Spleen (tissue), 11 donors: ENCODE measurements at regions not wholly inside any gene's neighbourhood (a gene's known extent, or its start where the extent isn't known, plus 50 kb on each side); places are given as distances from the start of the nearest gene placed in this dataset.

Experiments
- DNase-seq: peaks from one replicate; pipeline ENCODE4 v3.0.0-alpha.2; 2020
- H3K27ac ChIP-seq, 8 donors: fragments of 200-600 bp; sonication (generic) in 7 of 8; 1 replicate in 4 of 8; 2 replicates in 4 of 8; pipeline versions ENCODE4 v1.5.0 to v1.8.0; 2016 to 2021; ENCODE audit warnings: inconsistent platforms in 4 of 8, mild to moderate bottlenecking in 4 of 8, moderate library complexity in 1 of 8
- H3K27me3 ChIP-seq, 7 donors: fragments of 200-600 bp; sonication (generic) in 6 of 7; replicated peaks in 1 of 7; 1 replicate in 4 of 7; 2 replicates in 3 of 7; pipeline versions ENCODE4 v1.5.0 to v1.8.0; 2016 to 2021; ENCODE audit warnings: inconsistent platforms in 3 of 7, mild to moderate bottlenecking in 1 of 7
- H3K36me3 ChIP-seq, 6 donors: fragments of 200-600 bp; sonication (generic) in 5 of 6; 1 replicate in 4 of 6; 2 replicates in 2 of 6; pipeline versions ENCODE4 v1.5.0 to v1.8.0; 2016 to 2021; ENCODE audit warnings: inconsistent platforms in 2 of 6
- H3K4me1 ChIP-seq, 6 donors: fragments of 200-600 bp; sonication (generic) in 5 of 6; 1 replicate in 3 of 6; 2 replicates in 3 of 6; pipeline versions ENCODE4 v1.5.0 to v1.8.0; 2016 to 2021; ENCODE audit warnings: inconsistent platforms in 3 of 6
- H3K4me3 ChIP-seq, 8 donors: fragments of 200-600 bp; sonication (generic) in 7 of 8; 1 replicate in 4 of 8; 2 replicates in 4 of 8; pipeline versions ENCODE4 v1.5.0 to v1.8.0; 2016 to 2021; ENCODE audit warnings: inconsistent platforms in 4 of 8, mild to moderate bottlenecking in 4 of 8, moderate library complexity in 2 of 8
- H3K9me3 ChIP-seq, 8 donors: fragments of 200-600 bp; sonication (generic) in 7 of 8; 1 replicate in 4 of 8; 2 replicates in 4 of 8; pipeline versions ENCODE4 v1.5.0 to v1.8.0; 2016 to 2021; ENCODE audit warnings: inconsistent platforms in 4 of 8
- CTCF ChIP-seq, 11 experiments: fragments of 200-600 bp in 7 of 11; fragments of 450-650 bp in 4 of 11; sonication (generic) in 4 of 11; IDR thresholded peaks in 8 of 11; conservative IDR thresholded peaks in 3 of 11; 1 replicate in 7 of 11; 2 replicates in 4 of 11; pipeline versions ENCODE4 v1.4.0 to v1.8.0; 2016 to 2021; ENCODE audit warnings: antibody characterized with exemption in 11 of 11, inconsistent platforms in 4 of 11, mild to moderate bottlenecking in 1 of 11
- POLR2A ChIP-seq, 3 donors: fragments of 450-650 bp; IDR thresholded peaks; one replicate each; pipeline ENCODE4 v1.5.1; 2017; ENCODE audit warnings: antibody characterized with exemption in 3 of 3, mild to moderate bottlenecking in 1 of 3
- POLR2AphosphoS5 ChIP-seq, 3 donors: sonication (generic); formaldehyde crosslinking; IDR thresholded peaks; one replicate each; pipeline ENCODE4 v1.5.1; 2017; ENCODE audit warnings: antibody characterized with exemption in 3 of 3
- WGBS, 5 donors: extraction: QIAGEN DNeasy Blood & Tissue Kit in 3 of 5; methylation state at CpG; one replicate each; pipeline versions ENCODE4 v1.1.5 to v1.1.7; 2013 to 2018; 5-methylcytosine and 5-hydroxymethylcytosine counted together
- intact Hi-C: fragments of 100-400 bp; cut with DNase I; formaldehyde crosslinking; loops from one replicate; pipeline ENCODE4 v1.15.0; 2023; ENCODE audit warnings: low total_unique reads
- donor health status: healthy with polysubstance abuse.
- donor health status: DM: no; HTN: no; CAD: no; lungs with moderate emphysema.
- donor health status: DM: no; HTN: no; CAD: no.
- donor health status: Bipolar disorder and iron deficiency.
- donor health status: healthy.
- donor health status: DM: no; HTN: no; CAD: no.
- donor health status: DM: yes; HTN: yes; CAD: no.

- 72 to 84% (median 73%) methylated on average over 3 of the region's 3 CpGs for WGBS, 5 donors
- Histone ChIP-seq H3K36me3 (no peaks in the 10 kb centered on the region), H3K9me3 (no peaks in the 10 kb centered on the region), H3K4me3 (no peak overlapping the region), H3K4me1 (peaks cover 0 to 12% (median 0%) of the 10 kb centered on the region in 6 donors), H3K27me3 (no peaks in the 10 kb centered on the region), H3K27ac (no peak overlapping the region)
- DNase-seq = no peak
- intact Hi-C loops = no loop called here
- TF ChIP-seq POLR2A (IDR thresholded peaks at IDR 0.05) = no peak
- no peak for TF ChIP-seq POLR2AphosphoS5 (IDR thresholded peaks at IDR 0.05)
- TF ChIP-seq CTCF (IDR thresholded peaks at IDR 0.05 in 8 of 11, conservative IDR thresholded peaks at IDR 0.05 in 3 of 11) = no peak
Measured at GRCh38 chr5:74413403-74414048, 227.0 kb downstream of the ENC1 start.

- no peak overlapping the region for H3K27ac ChIP-seq
- TF ChIP-seq POLR2A (IDR thresholded peaks at IDR 0.05) (no peak), CTCF (IDR thresholded peaks at IDR 0.05 in 8 of 11, conservative IDR thresholded peaks at IDR 0.05 in 3 of 11) (no peak), POLR2AphosphoS5 (IDR thresholded peaks at IDR 0.05) (no peak)
- no peak overlapping the region for H3K4me3 ChIP-seq
- H3K4me1 ChIP-seq = peaks cover 0 to 12% (median 0%) of the 10 kb centered on the region in 6 donors
- H3K9me3 ChIP-seq = no peaks in the 10 kb centered on the region
- intact Hi-C loops = no loop called here
- H3K36me3 ChIP-seq = no peaks in the 10 kb centered on the region
- no peak for DNase-seq
- WGBS, 5 donors = 0 to 87% (median 0%) methylated on average over 1 of the region's 1 CpG
- H3K27me3 ChIP-seq = no peaks in the 10 kb centered on the region
Measured at GRCh38 chr5:74412066-74412465, 228.5 kb downstream of the ENC1 start.

GRCh38 chr5:74409712-74410111 is 230.8 kb downstream of the ENC1 start:
- intact Hi-C loops = no loop called here
- no peak for DNase-seq

GRCh38 chr5:74409166-74409706 is 231.3 kb downstream of the ENC1 start:
- Histone ChIP-seq H3K36me3 (no peaks in the 10 kb centered on the region), H3K9me3 (no peaks in the 10 kb centered on the region), H3K4me3 (no peak overlapping the region), H3K27me3 (no peaks in the 10 kb centered on the region), H3K27ac (no peak overlapping the region), H3K4me1 (peaks cover 0 to 5% (median 0%) of the 10 kb centered on the region in 6 donors)
- intact Hi-C loops = no loop called here
- no peak for TF ChIP-seq POLR2AphosphoS5 (IDR thresholded peaks at IDR 0.05)
- no peak for TF ChIP-seq CTCF (IDR thresholded peaks at IDR 0.05 in 8 of 11, conservative IDR thresholded peaks at IDR 0.05 in 3 of 11)
- no peak for TF ChIP-seq POLR2A (IDR thresholded peaks at IDR 0.05)
- DNase-seq = no peak
- 84 to 95% (median 90%) methylated on average over 4 of the region's 4 CpGs for WGBS, 5 donors

More at GRCh38 chr5:74409712-74410111, 230.8 kb downstream of the ENC1 start:
- Histone ChIP-seq H3K4me3 (no peak overlapping the region), H3K36me3 (no peaks in the 10 kb centered on the region), H3K9me3 (no peaks in the 10 kb centered on the region), H3K27me3 (no peaks in the 10 kb centered on the region), H3K27ac (no peak overlapping the region), H3K4me1 (peaks cover 0 to 5% (median 0%) of the 10 kb centered on the region in 6 donors)
- TF ChIP-seq POLR2A (IDR thresholded peaks at IDR 0.05) = no peak
